ENCODE measurements at regions not wholly inside any gene's neighbourhood (a gene's known extent, or its start where the extent isn't known, plus 50 kb on each side); places are given as distances from the start of the nearest gene placed in this dataset.

GRCh38 chr6:168130168-168130696 is 51.2 kb upstream of the FRMD1 start:
- TF ChIP-seq ZNF565 (CRISPR knock-in tag; conservative IDR thresholded peaks at IDR 0.05; ENCODE audit: low read depth) (no peak), TOX (CRISPR knock-in tag; IDR thresholded peaks at IDR 0.05; ENCODE audit: borderline replicate concordance) (no peak), TCF4 (CRISPR knock-in tag; IDR thresholded peaks at IDR 0.05; ENCODE audit: borderline replicate concordance) (no peak), ESRRG (CRISPR knock-in tag; IDR thresholded peaks at IDR 0.05) (no peak)
- no peak for ATAC-seq

GRCh38 chr6:168129292-168130167 is 50.5 kb upstream of the FRMD1 start:
- no peak for ATAC-seq
- no peak for TF ChIP-seq GLIS3 (CRISPR knock-in tag; IDR thresholded peaks at IDR 0.05)
- no peak for TF ChIP-seq ESRRG (CRISPR knock-in tag; IDR thresholded peaks at IDR 0.05)
- TF ChIP-seq ZFP30 (CRISPR knock-in tag; IDR thresholded peaks at IDR 0.05), result no peak
- no peak for TF ChIP-seq ZNF565 (CRISPR knock-in tag; conservative IDR thresholded peaks at IDR 0.05; ENCODE audit: low read depth)
- TF ChIP-seq SNAI2 (CRISPR knock-in tag; IDR thresholded peaks at IDR 0.05), result no peak
- TF ChIP-seq CSDC2 (CRISPR knock-in tag; IDR thresholded peaks at IDR 0.05), result no peak

- no peak for ATAC-seq
- TF ChIP-seq CSDC2 (CRISPR knock-in tag; IDR thresholded peaks at IDR 0.05), result no peak
- no peak for TF ChIP-seq BACH2 (CRISPR knock-in tag; IDR thresholded peaks at IDR 0.05; ENCODE audit: borderline replicate concordance)
- TF ChIP-seq SNAI2 (CRISPR knock-in tag; IDR thresholded peaks at IDR 0.05), result no peak
- no peak for TF ChIP-seq ARNTL (CRISPR knock-in tag; IDR thresholded peaks at IDR 0.05; ENCODE audit: borderline replicate concordance, low read depth)
- no peak for TF ChIP-seq PATZ1 (CRISPR knock-in tag; IDR thresholded peaks at IDR 0.05; ENCODE audit: borderline replicate concordance)
- no peak for TF ChIP-seq ISL1 (CRISPR knock-in tag; IDR thresholded peaks at IDR 0.05)
- no peak for TF ChIP-seq TSHZ2 (CRISPR knock-in tag; IDR thresholded peaks at IDR 0.05)
- TF ChIP-seq ZNF70 (CRISPR knock-in tag; IDR thresholded peaks at IDR 0.05), result no peak
- no peak for TF ChIP-seq ESRRG (CRISPR knock-in tag; IDR thresholded peaks at IDR 0.05)
- no peak for TF ChIP-seq ZC3H10 (CRISPR knock-in tag; IDR thresholded peaks at IDR 0.05)
- TF ChIP-seq TOX (CRISPR knock-in tag; IDR thresholded peaks at IDR 0.05; ENCODE audit: borderline replicate concordance), result no peak
- TF ChIP-seq ZFP3 (CRISPR knock-in tag; IDR thresholded peaks at IDR 0.05), result no peak
- TF ChIP-seq TCF4 (CRISPR knock-in tag; IDR thresholded peaks at IDR 0.05; ENCODE audit: borderline replicate concordance), result no peak
These were observed 49.7 kb upstream of the FRMD1 start for GRCh38 chr6:168128631-168129291.

All from SK-N-SH treated with all-trans-retinoic acid at 6 μM for 48 hours (cell line).